ENCODE measurements at regions not wholly inside any gene's neighbourhood (a gene's known extent, or its start where the extent isn't known, plus 50 kb on each side); places are given as distances from the start of the nearest gene placed in this dataset.

GRCh38 chrX:17930850-17931249 is 69.8 kb upstream of the RAI2 start:
- Histone ChIP-seq H2AFZ (ENCODE audit: low read depth, low read length) (no peak overlapping the region), H3K79me2 (ENCODE audit: control insufficient read depth, insufficient read depth, low read length) (no peaks in the 10 kb centered on the region), H3K4me2 (ENCODE audit: insufficient read depth, low read length) (no peak overlapping the region), H3K9me3 (replicated peaks; ENCODE audit: control insufficient read depth, insufficient read depth, low read depth, low read length) (no peaks in the 10 kb centered on the region), H3K36me3 (ENCODE audit: control insufficient read depth, insufficient read depth, low read length) (no peaks in the 10 kb centered on the region), H3K4me3 (no peak overlapping the region), H3K9ac (ENCODE audit: insufficient read depth in 1 of 2, low read depth in 2 of 2, low read length in 2 of 2) (no peak overlapping the region), H3K27me3 (ENCODE audit: control insufficient read depth in 2 of 2, insufficient read depth in 2 of 2, low read length in 2 of 2) (peaks cover 0 to 2% of the 10 kb centered on the region in 2 experiments; a peak in 2 of 5 replicates), H3K27ac (ENCODE audit: extremely low read depth, low read depth, low read length) (no peak overlapping the region), H3K9me1 (ENCODE audit: control insufficient read depth, insufficient read depth, low read length) (no peaks in the 10 kb centered on the region), H3K4me1 (replicated peaks in 1 of 2; ENCODE audit: control insufficient read depth in 2 of 2, insufficient read depth in 2 of 2, low read length in 2 of 2) (no peaks in the 10 kb centered on the region), H4K20me1 (replicated peaks; ENCODE audit: control insufficient read depth, insufficient read depth, low read length) (no peaks in the 10 kb centered on the region)
- DNase-seq (ENCODE audit: extremely low read depth in 1 of 4, low spot score in 3 of 4) (no peak), FAIRE-seq (no peak), ATAC-seq (no peak)
- 0% methylated on average over 4 of the region's 4 CpGs for WGBS (ENCODE audit: insufficient coverage, low coverage, missing lambda C conversion rate)
- POLR2A ChIA-PET = no interaction called here
- TF ChIP-seq MAFF (IDR thresholded peaks at IDR 0.05; ENCODE audit: low read length) (no peak), KDM5B (IDR thresholded peaks at IDR 0.05; ENCODE audit: insufficient replicate concordance, low read depth, low read length) (no peak), NCOA6 (IDR thresholded peaks at IDR 0.05) (no peak), RB1 (IDR thresholded peaks at IDR 0.05; ENCODE audit: low read depth) (no peak), U2AF2 (optimal IDR thresholded peaks at IDR 0.05; ENCODE audit: low read depth, low read length) (no peak), TEAD2 (tag; IDR thresholded peaks at IDR 0.05) (no peak), ZBTB12 (CRISPR knock-in tag; IDR thresholded peaks at IDR 0.05) (no peak), TGIF2 (CRISPR knock-in tag; IDR thresholded peaks at IDR 0.05) (no peak), RAD21 (CRISPR knock-in tag; conservative IDR thresholded peaks at IDR 0.05 in 1 of 2, IDR thresholded peaks at IDR 0.05 in 1 of 2) (0 out of 4 replicates have a peak, but pooled peaks of 1 of the 2 experiments have one; percentile 8), PRPF4 (IDR thresholded peaks at IDR 0.05; ENCODE audit: insufficient read depth, low read depth, low read length, poor library complexity, severe bottlenecking) (no peak), POLR2AphosphoS5 (IDR thresholded peaks at IDR 0.05; ENCODE audit: control insufficient read depth, insufficient read depth, low read depth, low read length) (no peak), RREB1 (CRISPR knock-in tag; IDR thresholded peaks at IDR 0.05) (no peak), CTCF (IDR thresholded peaks at IDR 0.05 in 2 of 3, conservative IDR thresholded peaks at IDR 0.05 in 1 of 3; ENCODE audit: insufficient read depth in 2 of 3, low read depth in 1 of 3, low read length in 3 of 3) (peak in 1 of 3 experiments; percentile 22; a peak in 2 of 6 replicates)
- intact Hi-C loops (cut with micrococcal nuclease) = no loop called here
- CTCF ChIA-PET (ENCODE audit: low intra/inter-chr PET ratio) = no interaction called here
- no TSS peak for BruUV-seq (replicated peaks)
- in situ Hi-C loops (cut with MboI) = no loop called here

All from K562 (cell line).